HFFc6 (cell line): ENCODE measurements at regions not wholly inside any gene's neighbourhood (a gene's known extent, or its start where the extent isn't known, plus 50 kb on each side); places are given as distances from the start of the nearest gene placed in this dataset.

Source experiments
- DNase-seq: peaks from one replicate; pipeline ENCODE4 v3.0.0-alpha.2; 2018
- H3K27ac Mint-ChIP-seq: 2 replicates; pipeline ENCODE4 v1.8.0; 2020; ENCODE audit warnings: mild to moderate bottlenecking, mixed read lengths
- H3K27me3 Mint-ChIP-seq: 2 replicates; pipeline ENCODE4 v1.8.0; 2021; ENCODE audit warnings: mild to moderate bottlenecking, moderate library complexity, mixed read lengths; ENCODE audit not compliant: insufficient read depth
- H3K36me3 Mint-ChIP-seq: 2 replicates; pipeline ENCODE4 v1.8.0; 2021; ENCODE audit warnings: low read depth, mixed read lengths
- H3K4me1 Mint-ChIP-seq: 2 replicates; pipeline ENCODE4 v1.8.0; 2020; ENCODE audit warnings: low read depth, mixed read lengths
- H3K4me3 Mint-ChIP-seq: 2 replicates; pipeline ENCODE4 v1.8.0; 2020; ENCODE audit warnings: mild to moderate bottlenecking, moderate library complexity, mixed read lengths
- H3K9me3 Mint-ChIP-seq: 2 replicates; pipeline ENCODE4 v1.8.0; 2020; ENCODE audit warnings: mild to moderate bottlenecking, mixed read lengths
- TF ChIP-seq, protein P1 (sequence below): fragments of 200-600 bp; sonication (generic); IDR thresholded peaks from 2 replicates; pipeline ENCODE4 v1.5.0; 2021; ENCODE audit warnings: antibody characterized with exemption, mild to moderate bottlenecking

DNA sequence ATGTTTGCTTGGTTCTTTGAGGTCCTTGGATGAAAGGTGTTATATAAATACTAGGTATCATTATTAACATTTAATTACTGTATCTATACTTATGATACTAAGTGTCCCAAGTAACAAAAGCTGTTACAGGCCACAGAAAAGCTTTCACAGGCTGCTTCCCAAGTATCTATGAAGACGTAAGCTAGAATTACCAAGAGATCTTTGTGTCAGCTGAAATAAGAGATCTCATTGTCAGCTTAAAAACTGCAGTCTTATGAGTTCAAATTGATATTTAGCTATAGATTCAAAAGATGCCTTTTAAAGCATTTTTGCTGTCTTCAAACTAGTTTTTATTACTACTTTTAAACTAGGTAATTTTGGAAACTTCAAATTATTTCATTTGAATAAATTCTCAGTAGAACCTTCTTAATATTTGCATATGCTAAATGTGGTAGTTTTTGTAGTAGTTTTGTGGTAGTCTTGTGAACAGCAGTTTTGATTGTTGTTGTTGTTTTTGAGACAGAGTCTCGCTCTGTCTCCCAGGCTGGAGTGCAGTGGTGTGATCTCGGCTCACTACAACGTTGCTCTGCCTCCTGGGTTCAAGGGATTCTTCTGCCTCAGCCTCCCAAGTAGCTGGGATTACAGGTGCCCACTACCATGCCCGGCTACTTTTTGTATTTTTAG is 170.0 kb upstream of the RPL34 start:
- Mint-ChIP-seq H3K9me3 (no peaks in the 10 kb centered on the region; the same call in 1 of the 2 replicates), H3K27ac (no peak overlapping the region), H3K27me3 (peaks cover 3% of the 10 kb centered on the region; the same call in 1 of the 2 replicates), H3K4me1 (no peaks in the 10 kb centered on the region), H3K36me3 (no peaks in the 10 kb centered on the region), H3K4me3 (no peak overlapping the region)
- TF ChIP-seq, protein P1, sequence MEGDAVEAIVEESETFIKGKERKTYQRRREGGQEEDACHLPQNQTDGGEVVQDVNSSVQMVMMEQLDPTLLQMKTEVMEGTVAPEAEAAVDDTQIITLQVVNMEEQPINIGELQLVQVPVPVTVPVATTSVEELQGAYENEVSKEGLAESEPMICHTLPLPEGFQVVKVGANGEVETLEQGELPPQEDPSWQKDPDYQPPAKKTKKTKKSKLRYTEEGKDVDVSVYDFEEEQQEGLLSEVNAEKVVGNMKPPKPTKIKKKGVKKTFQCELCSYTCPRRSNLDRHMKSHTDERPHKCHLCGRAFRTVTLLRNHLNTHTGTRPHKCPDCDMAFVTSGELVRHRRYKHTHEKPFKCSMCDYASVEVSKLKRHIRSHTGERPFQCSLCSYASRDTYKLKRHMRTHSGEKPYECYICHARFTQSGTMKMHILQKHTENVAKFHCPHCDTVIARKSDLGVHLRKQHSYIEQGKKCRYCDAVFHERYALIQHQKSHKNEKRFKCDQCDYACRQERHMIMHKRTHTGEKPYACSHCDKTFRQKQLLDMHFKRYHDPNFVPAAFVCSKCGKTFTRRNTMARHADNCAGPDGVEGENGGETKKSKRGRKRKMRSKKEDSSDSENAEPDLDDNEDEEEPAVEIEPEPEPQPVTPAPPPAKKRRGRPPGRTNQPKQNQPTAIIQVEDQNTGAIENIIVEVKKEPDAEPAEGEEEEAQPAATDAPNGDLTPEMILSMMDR: no peak
- no peak for DNase-seq

DNA sequence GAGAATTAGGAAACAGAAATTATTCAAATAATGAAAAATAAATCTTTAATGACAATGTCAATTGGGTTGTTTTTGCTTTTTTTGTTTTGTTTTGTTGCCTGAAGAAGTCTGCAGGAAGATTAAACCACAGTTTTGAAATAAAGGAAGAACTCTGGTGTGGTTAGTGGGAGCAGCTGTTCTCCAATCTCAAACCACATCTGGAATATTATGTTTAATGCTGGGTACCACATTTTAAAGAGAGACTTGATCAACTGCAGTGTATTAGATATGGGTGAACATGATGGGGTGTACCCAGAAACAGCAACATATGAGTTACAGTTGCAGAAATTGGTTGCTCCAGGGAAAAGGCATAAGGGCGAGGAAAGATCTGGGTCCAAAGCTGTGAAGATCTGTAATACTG is 171.2 kb upstream of the RPL34 start:
- TF ChIP-seq, protein P1: no peak
- no peaks in the 10 kb centered on the region for H3K4me1 Mint-ChIP-seq
- no peaks in the 10 kb centered on the region; the same call in 1 of the 2 replicates for H3K9me3 Mint-ChIP-seq
- H3K27me3 Mint-ChIP-seq: no peaks in the 10 kb centered on the region
- no peak overlapping the region for H3K27ac Mint-ChIP-seq
- no peak for DNase-seq
- H3K36me3 Mint-ChIP-seq: no peaks in the 10 kb centered on the region
- H3K4me3 Mint-ChIP-seq: no peak overlapping the region

DNA sequence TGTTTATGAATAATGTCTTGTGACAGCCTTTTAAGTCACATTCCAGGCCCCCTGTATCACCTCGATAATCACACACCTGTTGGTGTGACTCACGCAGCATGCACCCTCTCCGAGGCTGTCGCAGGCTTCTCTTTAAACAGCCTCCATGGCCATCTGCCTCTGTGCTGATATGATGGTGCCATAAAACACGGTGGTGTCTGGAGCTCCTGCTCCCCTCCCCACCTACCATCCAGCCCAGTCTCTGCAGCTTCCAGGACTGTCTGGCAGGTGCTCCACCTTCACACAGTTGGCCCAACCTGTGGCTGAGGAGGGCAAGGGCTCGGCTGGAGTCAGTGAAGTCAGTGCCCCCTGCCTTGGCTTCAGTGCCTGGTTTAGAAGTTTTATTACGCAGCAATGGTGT is 173.8 kb upstream of the RPL34 start:
- H3K27ac Mint-ChIP-seq: no peak overlapping the region
- no peak overlapping the region for H3K4me3 Mint-ChIP-seq
- no peaks in the 10 kb centered on the region for H3K36me3 Mint-ChIP-seq
- H3K4me1 Mint-ChIP-seq: no peaks in the 10 kb centered on the region
- no peaks in the 10 kb centered on the region; the same call in 1 of the 2 replicates for H3K9me3 Mint-ChIP-seq
- no peaks in the 10 kb centered on the region; the same call in 1 of the 2 replicates for H3K27me3 Mint-ChIP-seq
- DNase-seq: no peak
- TF ChIP-seq, protein P1: no peak

DNA sequence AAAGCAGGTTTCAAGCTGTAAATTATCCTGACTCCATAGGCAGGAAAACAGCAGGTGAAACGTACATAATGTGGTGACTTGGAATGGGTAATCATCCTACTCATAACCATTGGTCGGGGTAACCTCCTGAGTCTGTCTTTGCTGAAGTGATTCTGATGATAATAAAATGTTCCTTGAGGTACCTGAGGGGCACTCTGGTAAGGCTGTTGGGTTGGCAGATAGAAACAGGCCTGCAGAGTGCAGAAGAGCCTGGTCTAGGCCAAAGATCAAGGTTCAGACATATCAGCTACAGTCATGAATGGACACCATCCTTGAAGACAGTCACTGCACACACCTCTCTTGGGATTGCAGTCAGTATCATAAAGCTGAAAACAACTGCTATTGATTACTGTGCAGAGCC is 174.7 kb upstream of the RPL34 start:
- Mint-ChIP-seq H3K4me3 (no peak overlapping the region), H3K27me3 (no peaks in the 10 kb centered on the region; the same call in 1 of the 2 replicates), H3K27ac (no peak overlapping the region)

DNA sequence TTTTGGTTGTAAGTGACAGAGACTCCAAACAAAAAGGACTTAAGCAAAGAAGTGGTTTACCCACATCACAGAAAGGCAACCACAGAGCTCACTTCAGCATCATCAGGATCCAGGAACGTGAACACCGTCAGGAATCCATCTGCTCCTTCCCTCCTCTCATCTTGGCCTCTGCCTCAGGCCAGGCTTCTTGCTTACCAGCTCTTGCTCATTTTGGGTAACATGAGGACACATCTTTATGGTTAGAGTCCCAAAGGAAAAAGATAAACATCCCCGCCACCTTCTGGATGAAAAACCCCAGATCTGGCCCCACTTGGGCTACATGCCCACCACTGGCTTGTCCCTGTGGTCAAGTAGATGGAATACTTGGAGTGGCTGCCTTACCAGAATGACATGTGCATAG is 176.8 kb upstream of the RPL34 start:
- Mint-ChIP-seq H3K9me3 (no peaks in the 10 kb centered on the region; the same call in 1 of the 2 replicates), H3K27me3 (peaks cover 6% of the 10 kb centered on the region; the same call in 1 of the 2 replicates), H3K36me3 (no peaks in the 10 kb centered on the region), H3K4me1 (no peaks in the 10 kb centered on the region), H3K4me3 (no peak overlapping the region), H3K27ac (no peak overlapping the region)
- DNase-seq: no peak
- TF ChIP-seq, protein P1: no peak

More for the DNA sequence above, 174.7 kb upstream of the RPL34 start:
- no peaks in the 10 kb centered on the region for H3K4me1 Mint-ChIP-seq
- no peak for DNase-seq
- no peaks in the 10 kb centered on the region for H3K36me3 Mint-ChIP-seq
- TF ChIP-seq, protein P1: no peak
- H3K9me3 Mint-ChIP-seq: no peaks in the 10 kb centered on the region; the same call in 1 of the 2 replicates
